Psoas muscle (tissue), 7 donors: ENCODE measurements at regions not wholly inside any gene's neighbourhood (a gene's known extent, or its start where the extent isn't known, plus 50 kb on each side); places are given as distances from the start of the nearest gene placed in this dataset.

Experiments used
- ATAC-seq, 4 donors: fragments of 200-7000 bp; cut with Tn5 transposase; one replicate each; pipeline ENCODE4 v1.9.1; 2020; ENCODE audit warnings: moderate library complexity in 3 of 4, mild to moderate bottlenecking in 2 of 4
- DNase-seq, 2 donors: peaks; one replicate each; pipeline ENCODE4 v3.0.0-alpha.2; 2020
- H3K27ac ChIP-seq: fragments of 200-600 bp; one replicate; pipeline ENCODE4 v1.8.0; 2022
- H3K27me3 ChIP-seq, 3 donors: fragments of 200-600 bp in 1 of 3; one replicate each; pipeline versions ENCODE4 v1.6.1 to v1.8.0; 2013 to 2022; ENCODE audit warnings: low read length in 2 of 3, mild to moderate bottlenecking in 2 of 3, moderate library complexity in 1 of 3; ENCODE audit not compliant: insufficient read depth in 3 of 3
- H3K36me3 ChIP-seq, 2 donors: fragments of 200-600 bp in 1 of 2; one replicate each; pipeline versions ENCODE4 v1.6.1 to v1.8.0; 2013 to 2022; ENCODE audit warnings: low read depth in 1 of 2, mild to moderate bottlenecking in 1 of 2, moderate library complexity in 1 of 2; ENCODE audit not compliant: insufficient read depth in 1 of 2
- H3K4me1 ChIP-seq: fragments of 200-600 bp; one replicate; pipeline ENCODE4 v1.8.0; 2022
- H3K4me3 ChIP-seq: fragments of 200-600 bp; one replicate; pipeline ENCODE4 v1.8.0; 2022; ENCODE audit warnings: mild to moderate bottlenecking
- H3K9me3 ChIP-seq: fragments of 200-600 bp; one replicate; pipeline ENCODE4 v1.8.0; 2022
- WGBS, 3 donors: extraction: QIAGEN DNeasy Blood & Tissue Kit; methylation state at CpG; one replicate each; pipeline versions ENCODE4 v1.1.6 to v1.1.7; 2013; 5-methylcytosine and 5-hydroxymethylcytosine counted together
- intact Hi-C, 2 donors: fragments of 100-400 bp; cut with DNase I; formaldehyde crosslinking; loops; one replicate each; pipeline versions ENCODE4 v1.11.0 to v1.14.2; 2022
- TF ChIP-seq, protein P1 (sequence below): fragments of 200-600 bp; IDR thresholded peaks from one replicate; pipeline ENCODE4 v1.8.0; 2022; ENCODE audit warnings: antibody characterized with exemption
- donor health status: healthy with polysubstance abuse.
- donor health status: DM: no; HTN: no; CAD: no; lungs with moderate emphysema.
- donor health status: Bipolar disorder and iron deficiency.
- donor health status: healthy.
- donor health status: DM: yes; HTN: yes; CAD: no.
- donor health status: DM: no; HTN: no; CAD: no.
- donor health status: DM: yes; HTN: yes; CAD: no.

DNA sequence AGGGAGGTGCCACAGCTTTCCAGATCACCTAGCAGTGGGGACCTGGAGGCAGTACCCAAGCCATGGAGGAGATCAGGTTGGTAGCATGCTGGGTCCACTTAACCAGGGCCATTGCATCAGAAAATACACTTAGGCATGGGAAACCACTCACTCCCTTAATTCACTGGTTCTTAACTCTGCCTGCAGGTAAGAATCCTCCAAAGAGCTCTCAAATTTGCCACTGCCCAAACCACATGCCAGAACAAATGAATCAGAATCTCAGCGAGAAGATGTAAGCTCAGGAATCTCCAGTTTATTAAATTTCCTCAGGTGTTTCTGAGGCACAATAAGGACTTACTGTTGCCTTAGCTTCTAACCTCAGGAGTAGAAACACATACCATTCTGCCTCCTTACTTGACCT, 327.7 kb upstream of the RASGEF1B start:
- TF ChIP-seq, protein P1, sequence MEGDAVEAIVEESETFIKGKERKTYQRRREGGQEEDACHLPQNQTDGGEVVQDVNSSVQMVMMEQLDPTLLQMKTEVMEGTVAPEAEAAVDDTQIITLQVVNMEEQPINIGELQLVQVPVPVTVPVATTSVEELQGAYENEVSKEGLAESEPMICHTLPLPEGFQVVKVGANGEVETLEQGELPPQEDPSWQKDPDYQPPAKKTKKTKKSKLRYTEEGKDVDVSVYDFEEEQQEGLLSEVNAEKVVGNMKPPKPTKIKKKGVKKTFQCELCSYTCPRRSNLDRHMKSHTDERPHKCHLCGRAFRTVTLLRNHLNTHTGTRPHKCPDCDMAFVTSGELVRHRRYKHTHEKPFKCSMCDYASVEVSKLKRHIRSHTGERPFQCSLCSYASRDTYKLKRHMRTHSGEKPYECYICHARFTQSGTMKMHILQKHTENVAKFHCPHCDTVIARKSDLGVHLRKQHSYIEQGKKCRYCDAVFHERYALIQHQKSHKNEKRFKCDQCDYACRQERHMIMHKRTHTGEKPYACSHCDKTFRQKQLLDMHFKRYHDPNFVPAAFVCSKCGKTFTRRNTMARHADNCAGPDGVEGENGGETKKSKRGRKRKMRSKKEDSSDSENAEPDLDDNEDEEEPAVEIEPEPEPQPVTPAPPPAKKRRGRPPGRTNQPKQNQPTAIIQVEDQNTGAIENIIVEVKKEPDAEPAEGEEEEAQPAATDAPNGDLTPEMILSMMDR = no peak
- Histone ChIP-seq H3K36me3 (no peaks in the 10 kb centered on the region), H3K4me1 (no peaks in the 10 kb centered on the region), H3K9me3 (no peaks in the 10 kb centered on the region), H3K27ac (no peak overlapping the region), H3K27me3 (no peaks in the 10 kb centered on the region), H3K4me3 (no peak overlapping the region)
- ATAC-seq (no peak), DNase-seq (no peak)
- 89 to 100% (median 97%) methylated on average over 1 of the region's 1 CpG for WGBS, 3 donors
- intact Hi-C loops = no loop called here

DNA sequence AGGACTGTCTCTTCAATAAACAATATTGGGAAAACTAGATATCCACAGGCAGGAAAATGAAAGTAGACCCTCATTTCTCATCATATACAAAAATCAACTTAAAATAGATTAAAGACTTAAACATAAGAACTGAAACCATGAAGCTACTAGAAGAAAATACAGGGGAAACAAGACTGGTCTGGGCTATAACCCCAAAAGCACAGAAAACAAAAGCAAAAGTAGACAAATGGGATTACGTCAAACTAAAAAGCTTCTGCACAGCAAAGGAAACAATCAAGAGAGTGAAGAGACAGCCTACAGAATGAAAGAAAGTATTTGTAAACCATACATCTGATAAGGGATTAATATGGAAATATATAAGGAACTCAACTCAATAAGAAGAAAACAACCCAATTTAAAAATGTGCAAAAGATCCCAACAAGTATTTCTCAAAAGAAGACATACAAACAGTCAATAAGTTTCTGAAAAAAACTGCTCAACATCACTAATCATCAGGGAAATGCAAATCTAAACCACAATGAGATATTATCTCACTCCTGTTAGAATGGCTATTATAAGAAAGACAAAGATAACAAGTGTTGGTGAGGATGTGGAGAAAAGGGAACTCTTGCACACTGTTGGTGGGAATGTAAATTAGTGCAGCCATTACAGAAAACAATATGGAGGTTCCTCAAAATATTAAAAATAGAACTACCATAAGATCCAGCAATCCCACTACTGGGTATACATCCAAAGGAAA, 325.3 kb upstream of the RASGEF1B start:
- no peaks in the 10 kb centered on the region for H3K9me3 ChIP-seq
- no peak for DNase-seq
- WGBS, 3 donors = 86 to 97% (median 96%) methylated on average over 1 of the region's 1 CpG
- no peak for ATAC-seq
- H3K27me3 ChIP-seq = no peaks in the 10 kb centered on the region
- no peaks in the 10 kb centered on the region for H3K36me3 ChIP-seq
- intact Hi-C loops = no loop called here
- H3K4me3 ChIP-seq = no peak overlapping the region
- TF ChIP-seq, protein P1 = no peak
- H3K4me1 ChIP-seq = no peaks in the 10 kb centered on the region
- no peak overlapping the region for H3K27ac ChIP-seq

GRCh38 chr4:81792521-81792920, 320.8 kb upstream of the RASGEF1B start:
- intact Hi-C loops = no loop called here

GRCh38 chr4:81790477-81790876, 318.8 kb upstream of the RASGEF1B start:
- TF ChIP-seq, protein P1 = no peak
- intact Hi-C loops = no loop called here
- Histone ChIP-seq H3K4me3 (no peak overlapping the region), H3K4me1 (no peaks in the 10 kb centered on the region), H3K9me3 (no peaks in the 10 kb centered on the region), H3K27me3 (no peaks in the 10 kb centered on the region), H3K36me3 (no peaks in the 10 kb centered on the region), H3K27ac (no peak overlapping the region)
- no peak for ATAC-seq
- DNase-seq = no peak
- WGBS, 3 donors = 29 to 67% (median 31%) methylated on average over 2 of the region's 2 CpGs

More at GRCh38 chr4:81792521-81792920, 320.8 kb upstream of the RASGEF1B start:
- Histone ChIP-seq H3K27ac (no peak overlapping the region), H3K4me3 (no peak overlapping the region), H3K4me1 (no peaks in the 10 kb centered on the region), H3K27me3 (no peaks in the 10 kb centered on the region), H3K36me3 (no peaks in the 10 kb centered on the region), H3K9me3 (no peaks in the 10 kb centered on the region)
- TF ChIP-seq, protein P1 = no peak
- DNase-seq (no peak), ATAC-seq (no peak)
